ENCODE measurements at regions not wholly inside any gene's neighbourhood (a gene's known extent, or its start where the extent isn't known, plus 50 kb on each side); places are given as distances from the start of the nearest gene placed in this dataset.

GRCh38 chr4:53900271-53900649, 164.1 kb downstream of the CHIC2 start:
- TF ChIP-seq POLR2A (IDR thresholded peaks at IDR 0.05; ENCODE audit: low read length) (no peak), GATA1 (IDR thresholded peaks at IDR 0.05; ENCODE audit: low read depth, low read length) (no peak)

All from erythroblast (primary cell).